G401.6 (cell line): ENCODE measurements at regions not wholly inside any gene's neighbourhood (a gene's known extent, or its start where the extent isn't known, plus 50 kb on each side); places are given as distances from the start of the nearest gene placed in this dataset.
"Not testable (repeated sequence)": the region's sequence is repeated elsewhere in the genome, so short reads cannot be mapped to it uniquely, and the experiment has no call there.

Experiments
- FAIRE-seq: peaks from 2 replicates; lab custom pipeline; 2012; peaks lifted over from hg19 to GRCh38; lab: Jason Lieb, UNC

DNA sequence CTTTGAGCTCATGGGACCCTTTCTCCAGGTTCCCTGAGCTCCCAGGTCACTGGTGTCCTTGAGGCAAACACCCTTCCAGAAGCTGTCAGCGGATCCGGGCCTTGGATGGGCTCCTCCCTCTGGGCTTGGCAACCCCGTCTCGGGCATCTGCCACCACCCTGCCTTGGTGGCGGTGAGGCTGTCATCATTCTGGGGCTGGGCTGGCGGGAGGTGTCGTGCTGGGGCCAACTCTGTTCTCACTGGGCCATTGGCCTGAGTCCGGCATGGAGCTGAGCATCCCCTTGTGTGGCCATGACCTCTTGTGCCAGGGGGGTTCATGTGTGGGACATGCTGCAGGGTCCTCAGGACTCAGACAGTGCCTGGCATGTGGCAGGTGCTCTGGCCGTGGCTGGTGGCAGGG lies 197.6 kb downstream of the LAT start:
- FAIRE-seq: no peak

- FAIRE-seq: not testable (repeated sequence)
Measured at GRCh38 chr16:29181921-29182411, 197.1 kb downstream of the LAT start.

- FAIRE-seq: not testable (repeated sequence)
Measured at GRCh38 chr16:29181254-29181780, 196.5 kb downstream of the LAT start.

DNA sequence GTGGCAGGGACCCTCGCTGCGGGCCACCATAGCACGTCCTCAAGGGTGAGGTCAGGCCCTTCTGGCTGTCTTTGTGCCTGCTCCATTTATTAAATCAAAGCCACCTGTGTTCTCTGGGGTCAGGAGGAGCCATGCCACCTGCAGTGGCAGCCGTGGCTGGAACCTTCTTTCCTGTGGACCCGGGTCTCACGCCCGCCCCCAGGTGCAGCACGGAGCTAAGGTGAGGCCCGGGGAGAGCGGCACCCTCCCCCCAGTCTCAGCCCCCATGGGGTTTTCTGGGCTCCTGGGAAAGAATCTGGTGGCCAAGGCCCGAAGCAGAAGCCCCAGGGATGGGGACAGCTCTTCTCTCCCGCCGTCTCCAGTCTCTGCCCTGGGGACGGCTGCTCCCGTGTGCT lies 195.4 kb downstream of the LAT start:
- FAIRE-seq: not testable (repeated sequence)

DNA sequence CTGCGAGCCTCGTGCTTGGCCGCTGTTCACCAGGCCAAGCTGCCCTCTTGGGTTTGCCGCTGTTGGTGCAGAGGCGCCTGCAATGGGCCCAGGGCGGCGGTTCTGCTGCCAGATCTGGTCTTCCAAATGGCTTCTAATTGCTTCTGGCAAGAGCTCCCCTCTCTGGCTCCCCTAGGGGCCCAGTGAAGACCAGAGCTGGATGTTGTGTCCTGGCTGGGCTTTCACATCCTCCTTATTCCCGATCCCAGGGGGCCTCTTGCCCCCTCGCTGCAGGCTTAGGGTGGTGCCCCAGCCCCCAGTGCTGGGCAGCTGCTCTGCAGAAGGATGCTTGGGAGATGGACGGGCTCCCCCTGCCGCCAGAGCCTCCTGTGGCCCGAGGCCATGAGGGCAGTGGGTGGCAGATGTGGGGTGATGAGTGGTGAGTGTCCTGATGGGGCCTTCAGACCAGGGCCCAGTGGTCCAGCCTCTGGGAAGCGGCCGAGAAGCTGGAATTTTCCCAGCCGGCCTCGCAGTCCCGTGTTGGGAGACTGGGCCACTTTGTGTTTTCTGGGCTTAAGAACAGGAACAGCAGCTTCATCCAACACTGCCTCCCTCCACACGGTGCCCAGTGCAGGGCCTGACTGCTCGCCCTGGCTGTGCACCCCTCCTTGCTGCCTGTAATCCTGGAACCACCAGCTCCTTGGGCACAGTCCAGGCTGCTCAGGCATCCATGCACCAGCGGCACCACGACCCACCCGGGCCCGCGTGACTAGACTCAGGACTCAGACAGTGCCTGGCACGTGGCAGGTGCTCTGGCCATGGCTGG lies 194.8 kb downstream of the LAT start:
- FAIRE-seq: not testable (repeated sequence)

DNA sequence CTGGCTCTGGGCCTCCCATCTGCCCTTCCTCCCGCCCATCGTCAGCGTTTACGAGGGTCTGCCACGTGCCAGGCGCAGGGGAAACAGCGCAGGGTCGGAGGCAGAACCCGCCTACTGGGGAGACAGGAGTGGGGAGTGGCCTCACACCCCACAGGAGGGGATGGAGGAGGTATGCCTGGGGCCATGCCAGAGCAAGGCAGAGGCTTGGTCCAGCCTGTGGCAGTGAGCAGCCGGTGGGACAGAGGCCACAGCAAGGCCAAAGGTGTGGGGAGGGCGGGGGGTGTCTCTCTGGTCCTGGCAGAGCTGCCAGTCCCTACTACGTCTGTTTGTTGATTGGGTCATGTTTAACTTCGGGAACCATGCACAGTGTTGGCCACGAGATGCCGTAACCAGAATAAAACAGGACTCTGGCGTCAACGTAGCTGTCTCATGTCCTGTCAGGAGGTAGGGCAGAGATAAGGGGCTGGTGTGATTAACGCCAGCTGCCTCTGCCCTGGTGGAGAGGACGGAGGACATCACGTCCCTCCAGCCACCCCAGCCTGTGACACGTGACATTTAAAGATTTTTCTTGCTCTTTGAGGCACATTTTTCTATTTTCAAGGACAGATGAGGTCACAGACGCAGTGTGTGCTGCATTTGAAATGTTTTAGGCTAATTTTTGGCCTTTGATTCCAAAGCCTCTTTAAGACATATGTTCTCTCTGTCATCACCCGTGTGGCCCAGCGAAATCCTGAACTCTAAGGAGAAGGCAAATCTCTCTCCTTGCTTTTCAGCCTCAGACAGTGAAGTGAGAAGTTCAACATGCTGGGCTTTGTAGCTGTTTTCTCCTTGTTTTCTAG lies 193.3 kb downstream of the LAT start:
- FAIRE-seq: not testable (repeated sequence)

GRCh38 chr16:29177203-29177887 lies 192.5 kb downstream of the LAT start:
- FAIRE-seq: not testable (repeated sequence)

DNA sequence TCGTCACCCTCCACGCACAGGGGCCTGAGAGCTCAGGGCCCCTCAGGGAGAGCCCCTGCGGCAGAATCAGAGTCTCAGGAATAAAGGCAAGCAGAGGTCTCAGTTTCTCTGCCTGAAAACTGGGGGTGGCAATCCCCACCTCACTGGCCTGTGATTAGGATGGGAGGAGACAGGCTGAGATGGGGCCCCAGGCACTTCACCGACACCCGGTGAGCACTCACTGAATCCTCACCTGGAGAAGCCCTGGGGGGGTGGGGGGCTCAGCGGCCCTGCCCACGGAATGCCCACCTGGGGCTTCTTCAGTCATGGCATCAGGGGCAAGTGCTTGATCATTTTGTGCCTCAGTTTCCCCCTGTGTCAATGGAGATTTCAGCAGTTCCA lies 192.0 kb downstream of the LAT start:
- FAIRE-seq: not testable (repeated sequence)

GRCh38 chr16:29176154-29176470 lies 191.3 kb downstream of the LAT start:
- FAIRE-seq: not testable (repeated sequence)

GRCh38 chr16:29175411-29176153 lies 190.7 kb downstream of the LAT start:
- FAIRE-seq: not testable (repeated sequence)

- FAIRE-seq: not testable (repeated sequence)
Measured at GRCh38 chr16:29173371-29174305, 188.8 kb downstream of the LAT start.

- not testable (repeated sequence) for FAIRE-seq
Measured at GRCh38 chr16:29172098-29172724, 187.4 kb downstream of the LAT start.

GRCh38 chr16:29171296-29171695 lies 186.4 kb downstream of the LAT start:
- not testable (repeated sequence) for FAIRE-seq

DNA sequence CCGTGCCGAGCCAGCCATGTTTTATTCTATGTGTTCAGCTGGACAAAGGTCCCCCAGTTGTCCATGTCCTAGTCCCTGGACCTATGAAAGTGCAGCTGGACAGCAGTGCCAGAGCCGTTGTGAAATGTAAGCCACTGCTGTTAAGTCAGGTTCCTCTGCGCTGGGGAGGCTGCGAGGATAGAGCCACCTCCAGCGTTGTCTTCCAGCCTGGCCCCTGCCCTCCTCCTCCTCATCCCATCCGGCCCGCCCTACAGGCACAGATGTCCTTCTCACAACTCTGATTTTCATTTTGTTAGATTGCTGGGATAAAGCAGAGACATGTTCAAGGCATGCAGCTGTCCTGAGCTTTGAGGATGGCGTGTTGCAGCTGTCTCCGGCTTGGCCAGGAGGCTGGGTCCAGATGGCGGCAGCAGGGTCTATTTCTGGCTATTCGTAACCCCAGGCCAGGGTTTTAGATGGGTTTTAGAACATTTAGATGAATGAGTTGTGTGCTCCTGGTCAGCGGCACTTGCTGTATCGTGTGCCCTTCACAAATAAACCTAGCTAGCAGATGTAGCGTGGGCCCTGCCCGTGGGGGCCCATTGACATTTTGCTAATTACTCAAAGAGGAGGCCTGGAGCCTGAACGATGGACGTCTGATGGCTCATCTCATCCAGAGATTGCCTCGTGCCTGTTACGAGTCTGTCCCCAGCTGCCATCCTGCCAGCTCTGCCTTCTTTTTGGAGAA lies 185.7 kb downstream of the LAT start:
- FAIRE-seq: not testable (repeated sequence)

DNA sequence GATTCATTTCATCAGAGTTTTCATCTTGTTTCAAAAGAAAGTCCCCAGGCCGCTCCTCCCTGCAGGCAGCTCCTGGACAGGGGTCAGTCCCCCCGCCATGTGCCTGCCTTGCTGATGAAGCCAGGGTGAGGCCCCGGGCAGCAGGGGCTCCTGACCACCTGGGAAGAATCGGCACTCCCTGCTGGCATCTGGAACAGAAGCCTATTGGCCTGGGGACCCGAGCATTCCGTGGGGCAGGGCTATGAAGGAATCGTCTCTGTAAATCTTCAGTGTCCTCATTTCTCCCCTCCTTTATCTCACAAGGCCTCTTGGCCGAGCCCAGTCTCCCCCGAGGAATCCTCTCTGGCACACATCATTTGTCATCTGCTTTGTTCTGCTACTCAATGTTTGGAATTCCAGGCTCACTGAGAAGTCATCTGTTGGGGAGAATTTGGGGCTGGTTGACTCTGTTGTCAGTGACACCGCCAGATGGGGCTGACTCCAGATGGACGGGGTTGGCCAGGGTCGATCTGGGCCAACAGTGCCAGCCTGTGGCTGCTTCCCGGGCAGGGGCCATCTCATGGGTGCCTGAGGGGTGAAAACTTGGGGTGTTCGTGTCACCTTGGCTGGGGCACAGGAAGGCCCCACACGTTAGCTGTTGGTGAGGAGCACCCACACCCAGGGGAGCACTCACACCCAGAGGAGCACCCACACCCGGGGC lies 184.6 kb downstream of the LAT start:
- FAIRE-seq: not testable (repeated sequence)

- not testable (repeated sequence) for FAIRE-seq
Measured at GRCh38 chr16:29168515-29169259, 183.8 kb downstream of the LAT start.

DNA sequence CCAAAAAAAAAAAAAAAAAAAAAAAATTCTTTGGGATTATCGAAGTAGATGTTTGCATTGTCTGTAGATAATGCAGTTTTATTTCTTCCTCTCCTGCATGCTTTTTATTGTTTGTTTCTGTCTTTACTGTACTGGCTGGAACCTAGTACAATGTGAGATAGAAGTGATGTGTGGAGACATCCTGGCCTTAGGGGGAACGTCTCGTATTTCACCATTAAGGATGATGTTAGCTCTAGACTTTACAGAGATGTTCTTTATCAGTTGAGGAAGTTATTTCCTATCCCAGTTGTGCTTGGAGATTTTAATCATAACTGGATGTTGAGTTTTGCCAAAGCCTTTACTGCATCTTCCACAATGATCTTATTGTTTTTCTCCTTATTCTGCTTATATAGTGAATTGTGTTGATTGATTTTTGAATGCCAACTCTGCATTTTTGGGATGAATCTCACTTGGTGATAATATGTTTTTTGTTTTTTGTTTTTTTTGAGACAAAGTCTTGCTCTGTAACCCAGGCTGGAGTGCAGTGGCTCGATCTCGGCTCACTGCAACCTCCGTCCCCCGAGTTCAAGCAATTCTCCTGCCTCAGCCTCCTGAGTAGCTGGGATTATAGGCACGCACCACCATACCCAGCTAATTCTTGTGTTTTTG lies 179.7 kb downstream of the LAT start:
- FAIRE-seq: not testable (repeated sequence)
